ENCODE measurements at regions not wholly inside any gene's neighbourhood (a gene's known extent, or its start where the extent isn't known, plus 50 kb on each side); places are given as distances from the start of the nearest gene placed in this dataset.

- no peak for DNase-seq
- no peaks in the 10 kb centered on the region; the same call in 1 of the 2 replicates for H3K4me1 ChIP-seq (ENCODE audit: insufficient read depth, low read length)
Measured at GRCh38 chr9:28031521-28032267, 458.4 kb upstream of the C9orf72 start.

More at GRCh38 chr9:28031521-28032267, 458.4 kb upstream of the C9orf72 start:
- Mint-ChIP-seq H3K27ac (peak overlapping the region in 2 of 3 experiments; percentile 15 to 38; a peak in 2 of 7 replicates), H3K4me1 (peaks cover 23 to 27% of the 10 kb centered on the region in 2 experiments), H3K9me3 (no peaks in the 10 kb centered on the region), H3K36me3 (ENCODE audit: insufficient read depth in 1 of 3, low read depth in 3 of 3) (peaks cover 0 to 4% (median 0%) of the 10 kb centered on the region in 3 experiments; a peak in 1 of 7 replicates), H3K27me3 (ENCODE audit: low read depth) (no peaks in the 10 kb centered on the region), H3K4me3 (no peak overlapping the region)
- Histone ChIP-seq H3K18ac (ENCODE audit: insufficient read length, low read depth, low read length) (no peak overlapping the region), H3K27me3 (ENCODE audit: insufficient read depth, low read length) (no peaks in the 10 kb centered on the region), H3K56ac (ENCODE audit: insufficient read length, low read depth, low read length) (no peak overlapping the region), H2BK20ac (ENCODE audit: low read depth, low read length, poor library complexity, severe bottlenecking) (no peak overlapping the region), H4K8ac (replicated peaks; ENCODE audit: insufficient read length, low read depth, low read length) (no peak overlapping the region), H2BK15ac (ENCODE audit: low read depth, low read length) (no peak overlapping the region), H2AK5ac (ENCODE audit: insufficient read length, low read length) (no peak overlapping the region), H3K14ac (ENCODE audit: insufficient read depth, low read length) (no peak overlapping the region; the same call in 1 of the 2 replicates), H3K79me1 (ENCODE audit: insufficient read depth, low read depth, low read length, poor library complexity, severe bottlenecking) (no peaks in the 10 kb centered on the region), H3K27ac (ENCODE audit: insufficient read length, low read depth, low read length) (no peak overlapping the region), H3K9ac (ENCODE audit: extremely low read depth, insufficient read length, low read length) (no peak overlapping the region), H3T11ph (ENCODE audit: low read length) (no peak overlapping the region), H4K5ac (ENCODE audit: insufficient read length, low read depth, low read length) (no peak overlapping the region), H2AFZ (ENCODE audit: low read length) (no peak overlapping the region), H3K9me3 (ENCODE audit: control insufficient read depth, low read depth, low read length) (no peaks in the 10 kb centered on the region), H3K4ac (ENCODE audit: low read depth, low read length) (no peak overlapping the region), H3K23me2 (ENCODE audit: insufficient read length, low read depth, low read length, poor library complexity, severe bottlenecking) (no peaks in the 10 kb centered on the region), H2BK120ac (ENCODE audit: low read depth, low read length, poor library complexity, severe bottlenecking) (no peak overlapping the region), H2BK5ac (ENCODE audit: insufficient read length, low read length) (no peak overlapping the region), H4K20me1 (ENCODE audit: control insufficient read depth, insufficient read depth, insufficient read length) (no peaks in the 10 kb centered on the region), H3K4me2 (ENCODE audit: insufficient read depth, insufficient read length, low read length) (no peak overlapping the region), H2BK12ac (ENCODE audit: insufficient read length, low read depth, low read length) (no peak overlapping the region), H3K79me2 (ENCODE audit: insufficient read depth, low read length) (no peaks in the 10 kb centered on the region), H4K91ac (ENCODE audit: insufficient read length, low read depth, low read length) (no peak overlapping the region), H3K23ac (ENCODE audit: insufficient read length, low read depth, low read length) (no peak overlapping the region)
- TF ChIP-seq CTCF (conservative IDR thresholded peaks at IDR 0.05): no peak
- no CpG with 5 or more reads among the region's 5 CpGs for WGBS (ENCODE audit: extremely low coverage, insufficient read length, low lambda C conversion rate)

Data from H9 (cell line).